ENCODE measurements at regions not wholly inside any gene's neighbourhood (a gene's known extent, or its start where the extent isn't known, plus 50 kb on each side); places are given as distances from the start of the nearest gene placed in this dataset.

DNA sequence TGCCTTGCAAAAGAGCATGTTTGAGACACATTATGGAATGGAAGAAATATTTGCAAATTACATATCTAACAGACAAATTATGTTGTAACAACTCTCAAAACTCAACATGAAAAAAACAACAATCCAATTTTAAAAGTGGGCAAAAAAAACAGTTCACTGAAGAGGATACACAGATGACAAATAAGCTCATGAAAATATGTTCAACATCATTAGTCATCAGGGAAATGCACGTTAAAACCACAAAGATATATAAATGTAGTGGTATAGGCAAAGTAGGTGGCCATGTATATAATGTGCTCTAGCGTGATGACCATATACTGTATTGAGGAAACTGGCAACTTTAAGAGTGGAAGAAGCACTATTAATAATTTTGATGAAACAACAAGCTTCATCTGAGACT is 220.1 kb downstream of the IRS1 start:
- Histone ChIP-seq H2AFZ (ENCODE audit: low read depth, low read length) (no peak overlapping the region), H3K4me1 (ENCODE audit: insufficient read depth, low read length) (no peaks in the 10 kb centered on the region), H3K79me2 (ENCODE audit: insufficient read depth, low read length) (no peaks in the 10 kb centered on the region), H3K36me3 (ENCODE audit: insufficient read depth, low read length) (no peaks in the 10 kb centered on the region), H3K27ac (ENCODE audit: low read length) (no peak overlapping the region), H3K27me3 (ENCODE audit: insufficient read depth, low read length, poor library complexity) (no peaks in the 10 kb centered on the region), H4K20me1 (ENCODE audit: insufficient read depth, low read length) (no peaks in the 10 kb centered on the region), H3K4me3 (ENCODE audit: low read depth in 1 of 2, low read length in 2 of 2) (no peak overlapping the region), H3K9ac (ENCODE audit: low read depth, low read length) (no peak overlapping the region), H3K4me2 (ENCODE audit: insufficient read depth, low read length) (no peak overlapping the region), H3K9me3 (ENCODE audit: insufficient read depth, low read length, severe bottlenecking) (no peaks in the 10 kb centered on the region)
- no peak for TF ChIP-seq EZH2 (IDR thresholded peaks at IDR 0.05; ENCODE audit: borderline replicate concordance, low read depth, low read length, severe bottlenecking)
- TF ChIP-seq, protein P1, sequence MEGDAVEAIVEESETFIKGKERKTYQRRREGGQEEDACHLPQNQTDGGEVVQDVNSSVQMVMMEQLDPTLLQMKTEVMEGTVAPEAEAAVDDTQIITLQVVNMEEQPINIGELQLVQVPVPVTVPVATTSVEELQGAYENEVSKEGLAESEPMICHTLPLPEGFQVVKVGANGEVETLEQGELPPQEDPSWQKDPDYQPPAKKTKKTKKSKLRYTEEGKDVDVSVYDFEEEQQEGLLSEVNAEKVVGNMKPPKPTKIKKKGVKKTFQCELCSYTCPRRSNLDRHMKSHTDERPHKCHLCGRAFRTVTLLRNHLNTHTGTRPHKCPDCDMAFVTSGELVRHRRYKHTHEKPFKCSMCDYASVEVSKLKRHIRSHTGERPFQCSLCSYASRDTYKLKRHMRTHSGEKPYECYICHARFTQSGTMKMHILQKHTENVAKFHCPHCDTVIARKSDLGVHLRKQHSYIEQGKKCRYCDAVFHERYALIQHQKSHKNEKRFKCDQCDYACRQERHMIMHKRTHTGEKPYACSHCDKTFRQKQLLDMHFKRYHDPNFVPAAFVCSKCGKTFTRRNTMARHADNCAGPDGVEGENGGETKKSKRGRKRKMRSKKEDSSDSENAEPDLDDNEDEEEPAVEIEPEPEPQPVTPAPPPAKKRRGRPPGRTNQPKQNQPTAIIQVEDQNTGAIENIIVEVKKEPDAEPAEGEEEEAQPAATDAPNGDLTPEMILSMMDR (IDR thresholded peaks at IDR 0.05; ENCODE audit: borderline replicate concordance, extremely low read depth, low read length, poor library complexity, severe bottlenecking): no peak
- no peak for DNase-seq
- ATAC-seq (ENCODE audit: insufficient read depth, low read depth): no peak

DNA sequence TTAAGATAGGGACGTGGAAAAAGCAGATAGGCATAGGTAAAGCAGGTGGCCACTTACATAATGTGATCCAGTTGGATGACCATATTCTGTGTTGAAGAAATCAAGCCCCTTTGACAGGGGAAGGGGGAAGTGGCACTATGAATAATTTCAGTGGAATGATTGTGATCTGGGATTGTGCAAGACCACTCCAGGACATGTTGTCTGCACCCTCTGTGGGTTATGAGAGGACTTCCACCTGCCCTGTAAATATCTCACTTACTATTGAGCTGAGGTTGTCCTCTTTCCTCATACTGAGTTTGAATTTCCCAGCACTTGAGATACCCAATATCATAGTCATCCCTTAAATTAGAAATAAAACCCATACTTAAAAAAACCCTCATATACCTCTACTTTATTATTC is 220.7 kb downstream of the IRS1 start:
- Histone ChIP-seq H4K20me1 (ENCODE audit: insufficient read depth, low read length) (no peaks in the 10 kb centered on the region), H3K36me3 (ENCODE audit: insufficient read depth, low read length) (no peaks in the 10 kb centered on the region), H3K79me2 (ENCODE audit: insufficient read depth, low read length) (no peaks in the 10 kb centered on the region), H3K9ac (ENCODE audit: low read depth, low read length) (no peak overlapping the region), H3K27me3 (ENCODE audit: insufficient read depth, low read length, poor library complexity) (no peaks in the 10 kb centered on the region), H3K27ac (ENCODE audit: low read length) (no peak overlapping the region), H3K4me1 (ENCODE audit: insufficient read depth, low read length) (no peaks in the 10 kb centered on the region), H3K4me2 (ENCODE audit: insufficient read depth, low read length) (no peak overlapping the region), H3K4me3 (ENCODE audit: low read depth in 1 of 2, low read length in 2 of 2) (no peak overlapping the region), H3K9me3 (ENCODE audit: insufficient read depth, low read length, severe bottlenecking) (no peaks in the 10 kb centered on the region), H2AFZ (ENCODE audit: low read depth, low read length) (no peak overlapping the region)
- no peak for DNase-seq
- ATAC-seq (ENCODE audit: insufficient read depth, low read depth): no peak
- no peak for TF ChIP-seq EZH2 (IDR thresholded peaks at IDR 0.05; ENCODE audit: borderline replicate concordance, low read depth, low read length, severe bottlenecking)
- TF ChIP-seq, protein P1 (IDR thresholded peaks at IDR 0.05; ENCODE audit: borderline replicate concordance, extremely low read depth, low read length, poor library complexity, severe bottlenecking): no peak

DNA sequence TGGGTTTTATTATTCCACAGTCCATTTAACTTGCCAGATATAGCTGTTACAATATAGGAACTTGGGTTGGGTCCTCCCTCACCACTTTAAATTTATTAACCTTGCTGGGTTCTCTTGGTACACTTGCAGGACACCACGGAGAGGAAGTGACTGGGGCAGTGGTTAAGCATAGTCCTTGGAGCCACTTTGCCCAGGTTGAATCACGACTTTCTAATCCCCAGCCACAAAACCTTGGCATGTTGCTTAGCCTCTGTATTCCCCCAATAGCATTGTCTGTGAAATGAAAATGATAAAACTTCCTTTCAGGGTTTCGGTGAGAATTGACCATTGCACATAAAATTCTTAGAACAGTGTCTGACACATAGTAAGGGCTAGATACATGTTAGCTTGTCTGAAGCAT is 221.2 kb downstream of the IRS1 start:
- H3K27me3 ChIP-seq (ENCODE audit: insufficient read depth, low read length, poor library complexity): no peaks in the 10 kb centered on the region
- no peak overlapping the region for H3K27ac ChIP-seq (ENCODE audit: low read length)
- no peaks in the 10 kb centered on the region for H3K79me2 ChIP-seq (ENCODE audit: insufficient read depth, low read length)
- H3K9ac ChIP-seq (ENCODE audit: low read depth, low read length): no peak overlapping the region
- H3K36me3 ChIP-seq (ENCODE audit: insufficient read depth, low read length): no peaks in the 10 kb centered on the region
- no peaks in the 10 kb centered on the region for H3K9me3 ChIP-seq (ENCODE audit: insufficient read depth, low read length, severe bottlenecking)
- H3K4me2 ChIP-seq (ENCODE audit: insufficient read depth, low read length): no peak overlapping the region
- H2AFZ ChIP-seq (ENCODE audit: low read depth, low read length): no peak overlapping the region
- no peak overlapping the region for H3K4me3 ChIP-seq (ENCODE audit: low read depth in 1 of 2, low read length in 2 of 2)
- H4K20me1 ChIP-seq (ENCODE audit: insufficient read depth, low read length): no peaks in the 10 kb centered on the region
- no peak for ATAC-seq (ENCODE audit: insufficient read depth, low read depth)
- no peaks in the 10 kb centered on the region for H3K4me1 ChIP-seq (ENCODE audit: insufficient read depth, low read length)
- no peak for DNase-seq
- TF ChIP-seq, protein P1 (IDR thresholded peaks at IDR 0.05; ENCODE audit: borderline replicate concordance, extremely low read depth, low read length, poor library complexity, severe bottlenecking): no peak
- no peak for TF ChIP-seq EZH2 (IDR thresholded peaks at IDR 0.05; ENCODE audit: borderline replicate concordance, low read depth, low read length, severe bottlenecking)

DNA sequence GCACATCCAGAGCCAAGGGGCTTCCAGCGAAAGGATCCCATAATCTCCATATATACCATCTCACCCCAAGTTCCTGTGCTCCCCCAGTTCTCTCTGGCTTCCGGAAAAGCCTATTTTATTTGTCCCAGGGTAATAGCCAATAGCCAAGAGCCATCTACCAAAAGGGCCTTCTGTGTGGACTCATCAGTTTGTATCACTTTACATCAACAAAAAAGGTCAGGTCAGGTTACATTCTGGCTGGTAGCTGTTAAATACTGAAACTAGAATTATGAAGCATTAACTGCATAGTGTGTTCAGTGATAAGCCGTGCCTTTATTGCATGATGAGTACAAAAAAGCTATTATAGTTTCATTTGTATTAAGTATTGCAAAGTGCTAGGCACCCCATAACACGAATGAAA is 223.7 kb downstream of the IRS1 start:
- TF ChIP-seq EZH2 (IDR thresholded peaks at IDR 0.05; ENCODE audit: borderline replicate concordance, low read depth, low read length, severe bottlenecking): no peak
- TF ChIP-seq, protein P1 (IDR thresholded peaks at IDR 0.05; ENCODE audit: borderline replicate concordance, extremely low read depth, low read length, poor library complexity, severe bottlenecking): no peak
- H3K27ac ChIP-seq (ENCODE audit: low read length): no peak overlapping the region
- no peak overlapping the region for H3K9ac ChIP-seq (ENCODE audit: low read depth, low read length)
- no peaks in the 10 kb centered on the region for H3K27me3 ChIP-seq (ENCODE audit: insufficient read depth, low read length, poor library complexity)
- no peak overlapping the region for H3K4me2 ChIP-seq (ENCODE audit: insufficient read depth, low read length)
- H3K36me3 ChIP-seq (ENCODE audit: insufficient read depth, low read length): no peaks in the 10 kb centered on the region
- no peak overlapping the region for H2AFZ ChIP-seq (ENCODE audit: low read depth, low read length)
- ATAC-seq (ENCODE audit: insufficient read depth, low read depth): no peak
- H4K20me1 ChIP-seq (ENCODE audit: insufficient read depth, low read length): no peaks in the 10 kb centered on the region
- H3K79me2 ChIP-seq (ENCODE audit: insufficient read depth, low read length): no peaks in the 10 kb centered on the region
- H3K9me3 ChIP-seq (ENCODE audit: insufficient read depth, low read length, severe bottlenecking): no peaks in the 10 kb centered on the region
- H3K4me3 ChIP-seq (ENCODE audit: low read depth in 1 of 2, low read length in 2 of 2): no peak overlapping the region
- H3K4me1 ChIP-seq (ENCODE audit: insufficient read depth, low read length): no peaks in the 10 kb centered on the region
- DNase-seq: no peak
